SK-N-SH (cell line): ENCODE measurements at regions not wholly inside any gene's neighbourhood (a gene's known extent, or its start where the extent isn't known, plus 50 kb on each side); places are given as distances from the start of the nearest gene placed in this dataset.

Source experiments
- CTCF ChIA-PET: fragments of 300-600, 350-600 bp; formaldehyde crosslinking; extraction: SDS; loops from one replicate; lab custom pipeline; 2021; lab: Yijun Ruan, JAX
- POLR2A ChIA-PET: fragments of 350-600 bp; sonication (Branson Sonifier 250); formaldehyde crosslinking; extraction: SDS; loops from one replicate; lab custom pipeline; 2020; ENCODE audit warnings: antibody characterized with exemption, inconsistent platforms; lab: Yijun Ruan, JAX
- DNase-seq: peaks from one replicate; pipeline ENCODE4 v3.0.0; 2012
- H2AFZ ChIP-seq: fragments of 200-600 bp; sonication (generic); 2 replicates; pipeline ENCODE4 v1.8.1; 2016; ENCODE audit warnings: antibody characterized with exemption, mild to moderate bottlenecking, low read depth
- H3F3A ChIP-seq: fragments of 200-600 bp; sonication (generic); replicated peaks from 2 replicates; pipeline ENCODE3; 2016; ENCODE audit warnings: antibody characterized with exemption, mild to moderate bottlenecking; ENCODE audit not compliant: insufficient read depth
- H3K27ac ChIP-seq, 2 experiments: fragments of 200-500 bp in 1 of 2; fragments of 200-600 bp in 1 of 2; sonication (Bioruptor generic) in 1 of 2; sonication (generic), shearing (Covaris generic) in 1 of 2; 2 replicates each; pipeline versions ENCODE4 v1.5.1 to v1.6.1; 2014 to 2016; ENCODE audit warnings: low read depth in 2 of 2, inconsistent platforms in 1 of 2, low read length in 1 of 2, mild to moderate bottlenecking in 1 of 2, mixed read lengths in 1 of 2
- H3K27me3 ChIP-seq: fragments of 200-600 bp; sonication (generic), shearing (Covaris generic); 2 replicates; pipeline ENCODE4 v1.6.1; 2016; ENCODE audit warnings: mixed run types; ENCODE audit not compliant: insufficient read depth
- H3K36me3 ChIP-seq, 2 experiments: fragments of 200-500 bp in 1 of 2; fragments of 200-600 bp in 1 of 2; sonication (Bioruptor generic) in 1 of 2; sonication (generic) in 1 of 2; replicated peaks in 1 of 2; 2 replicates each; pipeline versions ENCODE3 to v1.5.1; 2014 to 2016; ENCODE audit warnings: low read length in 1 of 2, mild to moderate bottlenecking in 1 of 2; ENCODE audit not compliant: insufficient read depth in 2 of 2, control insufficient read depth in 1 of 2
- H3K4me1 ChIP-seq, 2 experiments: fragments of 200-500 bp in 1 of 2; fragments of 200-600 bp in 1 of 2; sonication (Bioruptor generic) in 1 of 2; sonication (generic), shearing (Covaris generic) in 1 of 2; 2 replicates each; pipeline versions ENCODE4 v1.5.1 to v1.6.1; 2014 to 2016; ENCODE audit warnings: low read depth in 1 of 2, low read length in 1 of 2, mixed run types in 1 of 2; ENCODE audit not compliant: insufficient read depth in 2 of 2, control insufficient read depth in 1 of 2
- H3K4me2 ChIP-seq: fragments of 200-600 bp; sonication (generic), shearing (Covaris generic); 2 replicates; pipeline ENCODE4 v1.6.1; 2017; ENCODE audit warnings: mixed run types
- H3K4me3 ChIP-seq, 2 experiments: fragments of 200-500 bp in 1 of 2; fragments of 200-600 bp in 1 of 2; sonication (Bioruptor generic) in 1 of 2; sonication (generic), shearing (Covaris generic) in 1 of 2; 2 replicates each; pipeline versions ENCODE4 v1.5.1 to v1.8.1; 2014 to 2016; ENCODE audit warnings: low read depth in 2 of 2, inconsistent platforms in 1 of 2, low read length in 1 of 2, mild to moderate bottlenecking in 1 of 2, mixed read lengths in 1 of 2, moderate library complexity in 1 of 2
- H3K79me2 ChIP-seq: fragments of 200-600 bp; sonication (generic); 2 replicates; pipeline ENCODE4 v1.8.1; 2017; ENCODE audit warnings: mild to moderate bottlenecking; ENCODE audit not compliant: insufficient read depth
- H3K9ac ChIP-seq: fragments of 200-600 bp; sonication (generic); 2 replicates; pipeline ENCODE4 v1.6.1; 2017; ENCODE audit warnings: mixed run types
- H3K9me2 ChIP-seq: fragments of 200-600 bp; sonication (generic); 2 replicates; pipeline ENCODE4 v1.6.1; 2017; ENCODE audit warnings: mixed run types
- H3K9me3 ChIP-seq: fragments of 200-600 bp; sonication (generic); 2 replicates; pipeline ENCODE4 v1.6.1; 2017; ENCODE audit warnings: mixed run types, mild to moderate bottlenecking, moderate library complexity
- H4K20me1 ChIP-seq: fragments of 200-600 bp; sonication (generic); 2 replicates; pipeline ENCODE4 v1.6.1; 2017; ENCODE audit warnings: mild to moderate bottlenecking, mixed run types; ENCODE audit not compliant: insufficient read depth
- CTCF ChIP-seq: fragments of 200-600 bp; sonication (generic); IDR thresholded peaks from 2 replicates; pipeline ENCODE4 v1.6.1; 2017; ENCODE audit warnings: antibody characterized with exemption, mild to moderate bottlenecking, moderate library complexity
- EP300 ChIP-seq, 2 experiments: IDR thresholded peaks; 2 replicates each; pipeline versions ENCODE4 v1.4.0 to v1.6.1; 2012; ENCODE audit warnings: borderline replicate concordance in 1 of 2, low read depth in 1 of 2, low read length in 1 of 2
- EZH2phosphoT487 ChIP-seq: fragments of 200-600 bp; sonication (generic); IDR thresholded peaks from 2 replicates; pipeline ENCODE4 v1.6.1; 2017; ENCODE audit warnings: low read depth, mixed run types, mild to moderate bottlenecking, antibody characterized with exemption, moderate library complexity, borderline replicate concordance
- FOSL2 ChIP-seq: IDR thresholded peaks from 2 replicates; pipeline ENCODE4 v1.4.0; 2012; ENCODE audit warnings: low read depth, mild to moderate bottlenecking, moderate library complexity, borderline replicate concordance
- FOXJ3 ChIP-seq: sonication (generic); formaldehyde crosslinking; IDR thresholded peaks from 2 replicates; pipeline ENCODE4 v1.5.1; 2020; ENCODE audit warnings: mild to moderate bottlenecking, missing genetic modification reagents
- GABPA ChIP-seq: IDR thresholded peaks from 2 replicates; pipeline ENCODE4 v1.4.0; 2012; ENCODE audit warnings: low read depth, mild to moderate bottlenecking
- GATA2 ChIP-seq: sonication (generic); formaldehyde crosslinking; IDR thresholded peaks from 2 replicates; pipeline ENCODE4 v1.5.0; 2020; ENCODE audit warnings: mild to moderate bottlenecking, missing genetic modification reagents
- JUND ChIP-seq: IDR thresholded peaks from 2 replicates; pipeline ENCODE4 v1.4.0; 2012
- MEF2A ChIP-seq: IDR thresholded peaks from 2 replicates; pipeline ENCODE4 v1.4.0; 2012; ENCODE audit warnings: low read depth, borderline replicate concordance
- NFIC ChIP-seq: IDR thresholded peaks from 2 replicates; pipeline ENCODE4 v1.4.0; 2012; ENCODE audit warnings: borderline replicate concordance
- NRF1 ChIP-seq: IDR thresholded peaks from 2 replicates; pipeline ENCODE4 v1.6.1; 2012; ENCODE audit warnings: low read depth, mild to moderate bottlenecking, low read length
- PBX3 ChIP-seq: IDR thresholded peaks from 2 replicates; pipeline ENCODE4; 2012
- RAD21 ChIP-seq: IDR thresholded peaks from 2 replicates; pipeline ENCODE4 v1.6.1; 2012; ENCODE audit warnings: mild to moderate bottlenecking, low read length
- REST ChIP-seq: IDR thresholded peaks from 2 replicates; pipeline ENCODE4 v1.6.1; 2012; ENCODE audit warnings: mild to moderate bottlenecking, low read depth, low read length, moderate library complexity
- RFX5 ChIP-seq: IDR thresholded peaks from 2 replicates; pipeline ENCODE4 v1.6.1; 2012; ENCODE audit warnings: mild to moderate bottlenecking, improper control_type of control experiment, low read length
- RXRA ChIP-seq: IDR thresholded peaks from 2 replicates; pipeline ENCODE4 v1.4.0; 2012; ENCODE audit warnings: low read depth, mild to moderate bottlenecking, borderline replicate concordance
- TAF1 ChIP-seq: IDR thresholded peaks from 2 replicates; pipeline ENCODE4 v1.6.1; 2012; ENCODE audit warnings: low read depth, mild to moderate bottlenecking, low read length, moderate library complexity, borderline replicate concordance
- TEAD4 ChIP-seq: IDR thresholded peaks from 2 replicates; pipeline ENCODE4 v1.4.0; 2012; ENCODE audit warnings: mild to moderate bottlenecking, borderline replicate concordance; ENCODE audit not compliant: insufficient read depth
- WGBS: methylation state at CpG from one replicate; pipeline ENCODE4 v1.1.6; 2017; ENCODE audit warnings: low lambda C conversion rate; 5-methylcytosine and 5-hydroxymethylcytosine counted together

- DNase-seq, result no peak
- no peaks in the 10 kb centered on the region for H3K9me2 ChIP-seq
- no peaks in the 10 kb centered on the region for H3K27me3 ChIP-seq
- TF ChIP-seq NFIC (no peak), FOXJ3 (no peak), RFX5 (no peak), JUND (no peak), REST (no peak), NRF1 (no peak), EZH2phosphoT487 (no peak), TAF1 (no peak), TEAD4 (no peak), CTCF (no peak), GATA2 (CRISPR knock-in tag) (no peak), PBX3 (no peak), GABPA (no peak), MEF2A (no peak), RXRA (no peak), RAD21 (no peak), FOSL2 (no peak), EP300 (IDR thresholded peaks at IDR 0.05; ENCODE audit: borderline replicate concordance in 1 of 2, low read depth in 1 of 2, low read length in 1 of 2) (no peak)
- peaks cover 0 to 16% of the 10 kb centered on the region in 2 experiments; a peak in 2 of 4 replicates for H3K4me1 ChIP-seq
- no peak overlapping the region for H3K4me2 ChIP-seq
- no peaks in the 10 kb centered on the region for H4K20me1 ChIP-seq
- H3K79me2 ChIP-seq, result no peaks in the 10 kb centered on the region
- POLR2A ChIA-PET, result no interaction called here
- WGBS, result 30% methylated on average over 3 of the region's 3 CpGs
- no peak overlapping the region for H2AFZ ChIP-seq
- H3F3A ChIP-seq, result no peaks in the 10 kb centered on the region
- no peak overlapping the region for H3K4me3 ChIP-seq
- H3K9me3 ChIP-seq, result no peaks in the 10 kb centered on the region
- CTCF ChIA-PET, result no interaction called here
- no peak overlapping the region for H3K27ac ChIP-seq
- H3K36me3 ChIP-seq, result no peaks in the 10 kb centered on the region
- H3K9ac ChIP-seq, result no peak overlapping the region
Observed at GRCh38 chr4:41389356-41389755, 132.6 kb downstream of the UCHL1 start.
